HFF-Myc (cell line): ENCODE measurements at regions not wholly inside any gene's neighbourhood (a gene's known extent, or its start where the extent isn't known, plus 50 kb on each side); places are given as distances from the start of the nearest gene placed in this dataset.

ENCODE experiments used
- DNase-seq: peaks from one replicate; pipeline ENCODE4 v3.0.0-alpha.2; 2011; ENCODE audit warnings: low read depth; ENCODE audit errors: extremely low read depth
- H3K4me3 ChIP-seq: replicated peaks from 2 replicates; pipeline ENCODE4 v1.5.1; 2011; ENCODE audit warnings: low read depth, mild to moderate bottlenecking, control low read depth, low read length
- TF ChIP-seq, protein P1 (sequence below): IDR thresholded peaks from 2 replicates; pipeline ENCODE4 v1.5.1; 2012; ENCODE audit warnings: mild to moderate bottlenecking, low read depth, low read length, control low read depth; ENCODE audit errors: missing control alignments

DNA sequence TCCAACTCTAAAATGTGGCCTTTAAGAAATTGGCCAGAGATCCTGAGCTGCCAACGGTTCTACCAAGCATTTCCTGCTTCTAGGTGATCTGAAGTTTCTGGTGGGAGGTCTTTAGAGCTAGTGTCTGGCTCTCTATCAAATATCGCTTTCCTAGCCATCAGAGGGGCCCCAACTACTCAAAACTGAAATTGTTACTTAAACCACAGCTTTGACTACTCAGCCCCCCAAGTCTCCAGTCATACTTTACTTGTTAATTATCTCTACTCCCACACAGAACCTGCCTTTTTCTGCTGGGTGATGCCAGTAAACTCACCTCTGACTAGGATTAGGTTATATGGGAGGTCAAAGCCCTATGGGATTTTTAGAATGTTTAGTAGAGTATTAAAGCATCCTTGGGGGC, 95.1 kb downstream of the FASLG start:
- TF ChIP-seq, protein P1, sequence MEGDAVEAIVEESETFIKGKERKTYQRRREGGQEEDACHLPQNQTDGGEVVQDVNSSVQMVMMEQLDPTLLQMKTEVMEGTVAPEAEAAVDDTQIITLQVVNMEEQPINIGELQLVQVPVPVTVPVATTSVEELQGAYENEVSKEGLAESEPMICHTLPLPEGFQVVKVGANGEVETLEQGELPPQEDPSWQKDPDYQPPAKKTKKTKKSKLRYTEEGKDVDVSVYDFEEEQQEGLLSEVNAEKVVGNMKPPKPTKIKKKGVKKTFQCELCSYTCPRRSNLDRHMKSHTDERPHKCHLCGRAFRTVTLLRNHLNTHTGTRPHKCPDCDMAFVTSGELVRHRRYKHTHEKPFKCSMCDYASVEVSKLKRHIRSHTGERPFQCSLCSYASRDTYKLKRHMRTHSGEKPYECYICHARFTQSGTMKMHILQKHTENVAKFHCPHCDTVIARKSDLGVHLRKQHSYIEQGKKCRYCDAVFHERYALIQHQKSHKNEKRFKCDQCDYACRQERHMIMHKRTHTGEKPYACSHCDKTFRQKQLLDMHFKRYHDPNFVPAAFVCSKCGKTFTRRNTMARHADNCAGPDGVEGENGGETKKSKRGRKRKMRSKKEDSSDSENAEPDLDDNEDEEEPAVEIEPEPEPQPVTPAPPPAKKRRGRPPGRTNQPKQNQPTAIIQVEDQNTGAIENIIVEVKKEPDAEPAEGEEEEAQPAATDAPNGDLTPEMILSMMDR, result no peak
- H3K4me3 ChIP-seq, result no peak overlapping the region
- no peak for DNase-seq

- no peak for DNase-seq
- TF ChIP-seq, protein P1, result no peak
Measured at GRCh38 chr1:172754609-172755008, 95.7 kb downstream of the FASLG start.

GRCh38 chr1:172755099-172755498, 96.2 kb downstream of the FASLG start:
- no peak for DNase-seq
- no peak overlapping the region for H3K4me3 ChIP-seq
- TF ChIP-seq, protein P1, result no peak

More at GRCh38 chr1:172754609-172755008, 95.7 kb downstream of the FASLG start:
- H3K4me3 ChIP-seq, result no peak overlapping the region

- H3K4me3 ChIP-seq, result no peak overlapping the region
- TF ChIP-seq, protein P1, result no peak
- no peak for DNase-seq
Measured at GRCh38 chr1:172756024-172756423, 97.1 kb downstream of the FASLG start.

DNA sequence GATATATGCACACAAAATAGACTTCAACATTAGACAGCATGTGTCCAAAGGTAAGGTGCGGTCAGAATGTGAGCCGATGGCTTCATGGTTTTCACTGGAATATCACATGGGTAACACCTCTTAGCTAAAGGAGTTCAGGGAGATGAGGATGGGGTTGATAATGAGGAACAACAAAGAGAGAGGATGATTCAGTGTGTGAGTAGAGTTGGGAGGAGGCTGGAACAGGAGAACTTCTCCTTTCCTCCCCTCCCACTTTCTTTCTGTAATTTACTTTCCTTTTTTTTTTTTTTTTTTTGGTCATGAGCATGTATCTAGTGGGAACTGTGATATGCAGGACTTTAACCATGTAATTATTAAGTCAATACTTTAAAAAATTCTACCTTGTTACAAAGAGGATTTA, 99.4 kb downstream of the FASLG start:
- DNase-seq, result no peak
- H3K4me3 ChIP-seq, result no peak overlapping the region
- TF ChIP-seq, protein P1, result no peak

DNA sequence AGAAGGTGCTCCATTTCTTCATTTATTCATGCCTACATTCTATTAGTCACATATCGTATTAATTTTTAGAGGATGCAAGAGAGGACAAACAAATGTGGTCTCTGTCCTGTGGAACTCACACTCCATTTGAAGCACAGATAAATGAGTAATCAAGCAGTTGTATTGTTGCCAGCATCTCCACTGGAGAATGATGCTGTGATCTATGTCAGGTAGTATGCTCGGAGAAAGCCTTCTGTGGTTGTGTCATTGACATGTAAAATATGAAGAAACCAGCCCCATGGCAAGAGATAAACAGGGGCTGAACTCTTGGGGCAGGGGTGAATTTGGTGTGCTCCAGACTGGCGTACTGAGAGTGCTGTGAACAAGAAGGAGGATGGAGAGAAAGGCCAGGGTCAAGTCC, 101.2 kb downstream of the FASLG start:
- TF ChIP-seq, protein P1, result no peak
- DNase-seq, result no peak
- H3K4me3 ChIP-seq, result no peak overlapping the region
